Upper lobe of left lung (tissue), 6 donors: ENCODE measurements at regions not wholly inside any gene's neighbourhood (a gene's known extent, or its start where the extent isn't known, plus 50 kb on each side); places are given as distances from the start of the nearest gene placed in this dataset.

ENCODE experiments used
- ATAC-seq, 2 donors: fragments of 200-7000 bp; cut with Tn5 transposase; one replicate each; pipeline ENCODE4 v1.9.1; 2022; ENCODE audit warnings: mild to moderate bottlenecking in 2 of 2, moderate library complexity in 2 of 2; ENCODE audit not compliant: low FRiP score in 2 of 2
- DNase-seq, 2 donors: peaks; one replicate each; pipeline ENCODE4 v3.0.0-alpha.2; 2019 to 2020
- H3K27ac ChIP-seq, 4 donors: fragments of 200-600 bp; sonication (generic); one replicate each; pipeline ENCODE4 v1.5.1; 2016 to 2019
- H3K27me3 ChIP-seq, 4 donors: fragments of 200-600 bp; sonication (generic); one replicate each; pipeline ENCODE4 v1.5.1; 2017 to 2019
- H3K36me3 ChIP-seq, 4 donors: fragments of 200-600 bp; sonication (generic); one replicate each; pipeline ENCODE4 v1.5.1; 2016 to 2019
- H3K4me1 ChIP-seq, 4 donors: fragments of 200-600 bp; sonication (generic); one replicate each; pipeline ENCODE4 v1.5.1; 2018 to 2019
- H3K4me3 ChIP-seq, 4 donors: fragments of 200-600 bp; sonication (generic); one replicate each; pipeline ENCODE4 v1.5.1; 2017 to 2019; ENCODE audit warnings: mild to moderate bottlenecking in 2 of 4, moderate library complexity in 1 of 4
- H3K9me3 ChIP-seq, 4 donors: fragments of 200-600 bp; sonication (generic); one replicate each; pipeline ENCODE4 v1.5.1; 2018 to 2019
- EP300 ChIP-seq, 4 donors: sonication (generic); formaldehyde crosslinking; IDR thresholded peaks; one replicate each; pipeline ENCODE4 v1.5.1; 2017; ENCODE audit warnings: antibody characterized with exemption in 4 of 4, control low read depth in 2 of 4
- POLR2A ChIP-seq, 4 donors: fragments of 450-650 bp; IDR thresholded peaks; one replicate each; pipeline ENCODE4 v1.5.1; 2016 to 2017; ENCODE audit warnings: antibody characterized with exemption in 4 of 4, mild to moderate bottlenecking in 2 of 4
- POLR2AphosphoS5 ChIP-seq, 2 donors: sonication (generic); formaldehyde crosslinking; IDR thresholded peaks; one replicate each; pipeline ENCODE4 v1.5.1; 2017; ENCODE audit warnings: antibody characterized with exemption in 2 of 2
- WGBS, 2 donors: methylation state at CpG; one replicate each; pipeline ENCODE4 v1.1.5; 2017 to 2018; 5-methylcytosine and 5-hydroxymethylcytosine counted together
- TF ChIP-seq, protein P1 (sequence below), 6 experiments: fragments of 450-650 bp in 4 of 6; fragments of 200-600 bp in 2 of 6; sonication (generic) in 2 of 6; IDR thresholded peaks; one replicate each; pipeline ENCODE4 v1.5.1; 2016 to 2019; ENCODE audit warnings: antibody characterized with exemption in 6 of 6
- donor health status: DM: no; HTN: no; CAD: no; lungs with moderate emphysema.
- donor health status: DM: no; HTN: yes; CAD: no; lungs with severe emphysema.

DNA sequence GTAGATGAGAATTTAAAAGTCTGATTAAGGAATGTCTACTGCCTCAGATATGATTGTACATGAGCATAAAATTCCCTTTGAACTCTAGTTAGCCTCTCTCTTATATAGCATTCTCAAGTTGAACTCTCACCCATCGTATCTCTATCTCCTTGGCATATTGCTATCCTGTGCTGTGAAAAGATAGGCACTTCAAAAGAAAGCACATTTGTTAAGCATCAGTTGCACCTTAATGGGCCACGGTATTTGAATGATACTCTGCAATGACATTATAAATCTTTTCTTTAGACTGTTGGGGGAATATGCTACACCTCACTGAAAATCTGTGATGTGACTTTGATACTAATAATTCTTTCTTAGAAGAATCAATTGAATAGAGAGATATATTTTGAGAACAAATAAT lies 570.7 kb downstream of the JRKL start:
- no peak for TF ChIP-seq POLR2A (IDR thresholded peaks at IDR 0.05)
- no peak for TF ChIP-seq EP300 (IDR thresholded peaks at IDR 0.05)
- TF ChIP-seq POLR2AphosphoS5 (IDR thresholded peaks at IDR 0.05): no peak
- TF ChIP-seq, protein P1, sequence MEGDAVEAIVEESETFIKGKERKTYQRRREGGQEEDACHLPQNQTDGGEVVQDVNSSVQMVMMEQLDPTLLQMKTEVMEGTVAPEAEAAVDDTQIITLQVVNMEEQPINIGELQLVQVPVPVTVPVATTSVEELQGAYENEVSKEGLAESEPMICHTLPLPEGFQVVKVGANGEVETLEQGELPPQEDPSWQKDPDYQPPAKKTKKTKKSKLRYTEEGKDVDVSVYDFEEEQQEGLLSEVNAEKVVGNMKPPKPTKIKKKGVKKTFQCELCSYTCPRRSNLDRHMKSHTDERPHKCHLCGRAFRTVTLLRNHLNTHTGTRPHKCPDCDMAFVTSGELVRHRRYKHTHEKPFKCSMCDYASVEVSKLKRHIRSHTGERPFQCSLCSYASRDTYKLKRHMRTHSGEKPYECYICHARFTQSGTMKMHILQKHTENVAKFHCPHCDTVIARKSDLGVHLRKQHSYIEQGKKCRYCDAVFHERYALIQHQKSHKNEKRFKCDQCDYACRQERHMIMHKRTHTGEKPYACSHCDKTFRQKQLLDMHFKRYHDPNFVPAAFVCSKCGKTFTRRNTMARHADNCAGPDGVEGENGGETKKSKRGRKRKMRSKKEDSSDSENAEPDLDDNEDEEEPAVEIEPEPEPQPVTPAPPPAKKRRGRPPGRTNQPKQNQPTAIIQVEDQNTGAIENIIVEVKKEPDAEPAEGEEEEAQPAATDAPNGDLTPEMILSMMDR (IDR thresholded peaks at IDR 0.05): no peak
- Histone ChIP-seq H3K36me3 (no peaks in the 10 kb centered on the region), H3K4me1 (no peaks in the 10 kb centered on the region), H3K4me3 (no peak overlapping the region), H3K27me3 (no peaks in the 10 kb centered on the region), H3K27ac (no peak overlapping the region), H3K9me3 (no peaks in the 10 kb centered on the region)
- no peak for ATAC-seq
- 51 to 54% methylated on average over 2 of the region's 2 CpGs for WGBS, 2 donors
- DNase-seq: no peak

DNA sequence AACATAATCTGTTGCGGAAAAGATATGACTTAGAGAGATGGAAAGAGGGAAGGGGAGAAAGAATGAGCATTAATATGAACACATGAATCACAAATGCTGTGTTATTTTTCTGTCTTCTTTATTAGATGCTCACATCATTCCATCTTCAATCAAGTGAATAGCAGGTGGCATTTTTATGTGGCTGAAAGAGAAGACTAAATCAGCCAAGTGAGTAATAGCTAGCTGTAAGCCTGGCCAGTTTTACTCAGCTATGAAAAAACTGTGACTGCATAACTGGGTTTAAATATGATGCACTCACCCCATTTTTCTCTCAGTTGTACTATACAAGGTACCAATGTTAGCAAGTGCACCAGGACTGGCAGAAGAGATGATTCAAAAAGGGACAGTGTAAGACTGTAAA lies 571.1 kb downstream of the JRKL start:
- Histone ChIP-seq H3K36me3 (no peaks in the 10 kb centered on the region), H3K27ac (no peak overlapping the region), H3K4me1 (no peaks in the 10 kb centered on the region), H3K27me3 (no peaks in the 10 kb centered on the region), H3K4me3 (no peak overlapping the region), H3K9me3 (no peaks in the 10 kb centered on the region)
- DNase-seq (no peak), ATAC-seq (no peak)
- WGBS, 2 donors: 96 to 97% methylated on average over 1 of the region's 1 CpG
- TF ChIP-seq, protein P1 (IDR thresholded peaks at IDR 0.05): no peak
- TF ChIP-seq EP300 (IDR thresholded peaks at IDR 0.05) (no peak), POLR2AphosphoS5 (IDR thresholded peaks at IDR 0.05) (no peak), POLR2A (IDR thresholded peaks at IDR 0.05) (no peak)

DNA sequence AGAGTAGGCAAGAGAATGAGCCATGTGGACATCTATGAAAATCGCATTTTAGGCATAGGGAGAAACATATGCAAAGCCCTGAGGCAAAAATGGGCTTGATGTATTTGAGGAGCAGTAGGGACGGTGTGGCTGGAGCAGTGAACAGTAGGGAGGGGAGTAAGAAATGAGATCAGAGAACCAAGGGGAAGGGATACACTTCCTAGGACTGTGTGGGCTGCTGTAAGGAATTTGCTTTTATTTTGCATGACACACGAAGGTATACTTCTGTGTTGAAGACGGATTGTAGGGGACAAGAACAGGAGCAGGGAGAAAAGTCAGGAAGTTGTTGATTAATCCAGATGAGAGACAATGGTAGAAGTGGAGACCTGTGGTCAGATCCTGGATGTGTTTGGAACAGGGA lies 572.1 kb downstream of the JRKL start:
- ATAC-seq (no peak), DNase-seq (no peak)
- TF ChIP-seq POLR2A (IDR thresholded peaks at IDR 0.05) (no peak), POLR2AphosphoS5 (IDR thresholded peaks at IDR 0.05) (no peak), EP300 (IDR thresholded peaks at IDR 0.05) (no peak)
- TF ChIP-seq, protein P1 (IDR thresholded peaks at IDR 0.05): no peak
- no peaks in the 10 kb centered on the region for H3K4me1 ChIP-seq
- no peak overlapping the region for H3K4me3 ChIP-seq
- no peaks in the 10 kb centered on the region for H3K9me3 ChIP-seq
- no peaks in the 10 kb centered on the region for H3K36me3 ChIP-seq
- H3K27me3 ChIP-seq: no peaks in the 10 kb centered on the region
- WGBS, 2 donors: 64 to 70% methylated on average over 4 of the region's 4 CpGs
- H3K27ac ChIP-seq: no peak overlapping the region

DNA sequence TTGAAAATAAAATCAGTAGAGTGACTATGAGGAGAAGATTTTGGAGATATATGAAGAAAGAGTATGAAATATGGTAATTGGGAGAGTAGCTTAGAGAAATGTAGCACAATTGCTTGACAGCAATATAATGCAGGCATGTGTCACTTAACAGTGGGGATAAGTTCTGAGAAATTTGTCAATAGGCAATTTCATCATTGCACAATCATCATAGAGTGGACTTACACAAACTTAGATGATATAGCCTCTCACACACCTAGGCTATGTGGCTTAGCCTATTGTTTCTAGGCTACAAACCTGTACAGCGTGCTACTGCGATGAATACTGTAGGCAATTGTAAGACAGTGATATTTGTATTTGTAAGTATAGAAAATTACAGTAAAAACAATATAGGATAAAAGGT lies 573.6 kb downstream of the JRKL start:
- WGBS, 2 donors: 93 to 99% methylated on average over 2 of the region's 2 CpGs
- Histone ChIP-seq H3K27ac (no peak overlapping the region), H3K4me3 (no peak overlapping the region), H3K9me3 (no peaks in the 10 kb centered on the region), H3K36me3 (no peaks in the 10 kb centered on the region), H3K27me3 (no peaks in the 10 kb centered on the region), H3K4me1 (no peaks in the 10 kb centered on the region)
- no peak for ATAC-seq
- no peak for DNase-seq
- TF ChIP-seq, protein P1 (IDR thresholded peaks at IDR 0.05): no peak
- TF ChIP-seq POLR2AphosphoS5 (IDR thresholded peaks at IDR 0.05): no peak
- TF ChIP-seq EP300 (IDR thresholded peaks at IDR 0.05): no peak
- no peak for TF ChIP-seq POLR2A (IDR thresholded peaks at IDR 0.05)

DNA sequence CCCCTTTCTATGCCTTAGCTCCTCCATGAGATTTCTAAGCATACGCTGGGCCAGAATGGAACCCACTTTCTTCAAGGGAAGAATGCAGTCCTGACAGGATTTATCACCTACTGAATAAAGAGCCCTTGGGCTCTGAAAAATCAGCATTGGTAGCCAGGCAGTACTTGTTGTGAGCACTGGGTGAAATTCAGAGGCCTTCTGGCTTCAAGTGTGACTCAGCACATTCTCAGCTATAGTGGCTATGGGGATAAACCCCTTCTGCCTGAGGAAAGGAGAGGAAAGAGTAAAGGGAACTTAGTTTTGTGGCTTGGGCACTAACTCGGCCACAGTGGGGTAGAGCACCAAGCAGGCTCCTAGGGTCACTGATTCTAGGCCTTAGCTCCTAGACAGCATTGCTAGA lies 574.8 kb downstream of the JRKL start:
- Histone ChIP-seq H3K9me3 (no peaks in the 10 kb centered on the region), H3K4me3 (no peak overlapping the region), H3K27me3 (no peaks in the 10 kb centered on the region), H3K4me1 (no peaks in the 10 kb centered on the region), H3K27ac (no peak overlapping the region), H3K36me3 (no peaks in the 10 kb centered on the region)
- ATAC-seq (no peak), DNase-seq (no peak)
- 82 to 88% methylated on average over 2 of the region's 2 CpGs for WGBS, 2 donors
- no peak for TF ChIP-seq POLR2AphosphoS5 (IDR thresholded peaks at IDR 0.05)
- TF ChIP-seq POLR2A (IDR thresholded peaks at IDR 0.05): no peak
- TF ChIP-seq EP300 (IDR thresholded peaks at IDR 0.05): no peak
- TF ChIP-seq, protein P1 (IDR thresholded peaks at IDR 0.05): no peak
